Suprapubic skin (tissue), 4 donors: ENCODE measurements at regions not wholly inside any gene's neighbourhood (a gene's known extent, or its start where the extent isn't known, plus 50 kb on each side); places are given as distances from the start of the nearest gene placed in this dataset.

Experiments
- DNase-seq, 2 donors: peaks; one replicate each; pipeline ENCODE4 v3.0.0-alpha.2; 2019; ENCODE audit warnings: low spot score in 2 of 2
- H3K27ac ChIP-seq: fragments of 200-600 bp; sonication (generic); one replicate; pipeline ENCODE4 v1.5.1; 2019
- H3K27me3 ChIP-seq: fragments of 200-600 bp; sonication (generic); one replicate; pipeline ENCODE4 v1.5.1; 2019
- H3K36me3 ChIP-seq: fragments of 200-600 bp; sonication (generic); one replicate; pipeline ENCODE4 v1.5.1; 2019
- H3K4me1 ChIP-seq: fragments of 200-600 bp; sonication (generic); one replicate; pipeline ENCODE4 v1.5.1; 2019
- H3K4me3 ChIP-seq: fragments of 200-600 bp; sonication (generic); one replicate; pipeline ENCODE4 v1.5.1; 2019; ENCODE audit warnings: mild to moderate bottlenecking
- H3K9me3 ChIP-seq: fragments of 200-600 bp; sonication (generic); one replicate; pipeline ENCODE4 v1.5.1; 2019
- EP300 ChIP-seq: sonication (generic); formaldehyde crosslinking; IDR thresholded peaks from one replicate; pipeline ENCODE4 v1.6.1; 2017; ENCODE audit warnings: antibody characterized with exemption
- POLR2A ChIP-seq, 2 donors: fragments of 450-650 bp; IDR thresholded peaks; one replicate each; pipeline ENCODE4 v1.6.1; 2017; ENCODE audit warnings: antibody characterized with exemption in 2 of 2, mild to moderate bottlenecking in 2 of 2, moderate library complexity in 2 of 2
- POLR2AphosphoS5 ChIP-seq, 3 donors: sonication (generic); formaldehyde crosslinking; IDR thresholded peaks; one replicate each; pipeline ENCODE4 v1.6.1; 2017; ENCODE audit warnings: antibody characterized with exemption in 3 of 3
- WGBS: methylation state at CpG from one replicate; pipeline ENCODE4 v1.1.5; 2018; 5-methylcytosine and 5-hydroxymethylcytosine counted together
- TF ChIP-seq, protein P1 (sequence below), 2 donors: fragments of 200-600 bp in 1 of 2; fragments of 450-650 bp in 1 of 2; sonication (generic) in 1 of 2; IDR thresholded peaks; one replicate each; pipeline ENCODE4 v1.5.1; 2016 to 2019; ENCODE audit warnings: antibody characterized with exemption in 2 of 2, mild to moderate bottlenecking in 1 of 2, moderate library complexity in 1 of 2

DNA sequence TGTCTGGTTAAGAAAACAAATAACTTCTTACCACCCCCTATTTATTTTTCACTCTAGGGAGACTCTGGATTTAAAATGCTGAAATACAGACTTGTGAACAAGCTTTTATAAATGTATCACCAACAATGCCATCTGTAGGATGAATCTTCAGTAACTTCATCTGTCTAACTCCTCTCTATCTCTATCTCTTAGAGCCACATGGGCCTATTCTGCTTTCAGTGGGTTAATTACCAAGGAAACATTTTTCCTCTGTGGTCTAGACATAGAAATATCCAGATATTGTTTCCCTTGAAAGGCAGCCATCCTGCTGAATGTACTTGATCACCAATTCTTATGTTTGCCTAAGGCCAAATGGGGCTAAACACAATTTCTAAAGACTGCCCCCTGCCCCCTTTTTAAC, 167.6 kb upstream of the COL8A1 start:
- no peak overlapping the region for H3K27ac ChIP-seq
- no peaks in the 10 kb centered on the region for H3K36me3 ChIP-seq
- H3K4me3 ChIP-seq = no peak overlapping the region
- H3K27me3 ChIP-seq = no peaks in the 10 kb centered on the region
- no peak for TF ChIP-seq POLR2AphosphoS5 (IDR thresholded peaks at IDR 0.05)
- TF ChIP-seq, protein P1, sequence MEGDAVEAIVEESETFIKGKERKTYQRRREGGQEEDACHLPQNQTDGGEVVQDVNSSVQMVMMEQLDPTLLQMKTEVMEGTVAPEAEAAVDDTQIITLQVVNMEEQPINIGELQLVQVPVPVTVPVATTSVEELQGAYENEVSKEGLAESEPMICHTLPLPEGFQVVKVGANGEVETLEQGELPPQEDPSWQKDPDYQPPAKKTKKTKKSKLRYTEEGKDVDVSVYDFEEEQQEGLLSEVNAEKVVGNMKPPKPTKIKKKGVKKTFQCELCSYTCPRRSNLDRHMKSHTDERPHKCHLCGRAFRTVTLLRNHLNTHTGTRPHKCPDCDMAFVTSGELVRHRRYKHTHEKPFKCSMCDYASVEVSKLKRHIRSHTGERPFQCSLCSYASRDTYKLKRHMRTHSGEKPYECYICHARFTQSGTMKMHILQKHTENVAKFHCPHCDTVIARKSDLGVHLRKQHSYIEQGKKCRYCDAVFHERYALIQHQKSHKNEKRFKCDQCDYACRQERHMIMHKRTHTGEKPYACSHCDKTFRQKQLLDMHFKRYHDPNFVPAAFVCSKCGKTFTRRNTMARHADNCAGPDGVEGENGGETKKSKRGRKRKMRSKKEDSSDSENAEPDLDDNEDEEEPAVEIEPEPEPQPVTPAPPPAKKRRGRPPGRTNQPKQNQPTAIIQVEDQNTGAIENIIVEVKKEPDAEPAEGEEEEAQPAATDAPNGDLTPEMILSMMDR (IDR thresholded peaks at IDR 0.05) = no peak
- no peak for TF ChIP-seq POLR2A (IDR thresholded peaks at IDR 0.05)
- TF ChIP-seq EP300 = no peak
- no peaks in the 10 kb centered on the region for H3K4me1 ChIP-seq
- no peaks in the 10 kb centered on the region for H3K9me3 ChIP-seq
- DNase-seq = no peak

DNA sequence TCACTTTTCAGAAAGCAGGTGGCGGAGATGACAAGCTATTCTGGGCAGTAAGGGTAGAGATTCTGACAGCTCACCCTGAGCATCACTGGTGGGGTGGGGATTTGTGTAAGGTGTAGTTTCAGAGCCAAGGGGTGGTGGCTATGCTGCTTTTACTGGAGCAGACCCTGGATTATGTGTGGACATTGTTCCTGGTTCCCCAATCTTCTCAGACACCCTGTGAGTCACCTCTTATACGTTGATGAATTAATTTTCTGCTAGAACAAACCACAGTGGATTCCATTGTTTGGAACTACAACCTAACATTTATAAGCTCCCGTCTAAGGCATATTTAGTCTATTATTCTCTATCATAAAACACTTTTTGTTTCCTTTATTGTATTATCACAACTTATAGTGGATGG, 169.5 kb upstream of the COL8A1 start:
- 68% methylated on average over 3 of the region's 3 CpGs for WGBS
- Histone ChIP-seq H3K27me3 (no peaks in the 10 kb centered on the region), H3K4me3 (no peak overlapping the region)

DNA sequence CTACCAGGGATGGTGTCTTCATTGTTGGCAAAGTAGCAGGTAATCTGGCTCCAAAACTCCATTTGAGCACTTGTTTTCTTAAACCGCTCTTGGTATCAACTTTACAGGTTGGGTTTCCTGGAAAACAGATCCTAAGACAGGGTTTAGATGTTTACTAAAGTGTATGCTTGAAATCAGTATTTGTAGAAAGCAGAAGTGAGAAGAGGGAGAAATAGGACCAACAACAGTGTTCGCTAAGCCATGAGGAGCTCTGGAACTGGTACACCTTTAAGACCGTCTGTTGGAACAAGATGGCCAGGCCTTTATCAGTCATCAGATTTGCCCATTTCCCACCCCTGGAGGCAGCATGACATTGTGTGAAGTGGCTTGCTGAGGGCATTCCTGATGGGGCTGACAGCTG, 171.0 kb upstream of the COL8A1 start:
- Histone ChIP-seq H3K4me3 (no peak overlapping the region), H3K27me3 (no peaks in the 10 kb centered on the region), H3K36me3 (no peaks in the 10 kb centered on the region), H3K27ac (no peak overlapping the region), H3K9me3 (no peaks in the 10 kb centered on the region), H3K4me1 (no peaks in the 10 kb centered on the region)
- 95% methylated on average over 3 of the region's 3 CpGs for WGBS
- no peak for DNase-seq
- no peak for TF ChIP-seq POLR2AphosphoS5 (IDR thresholded peaks at IDR 0.05)
- TF ChIP-seq, protein P1 (IDR thresholded peaks at IDR 0.05) = no peak
- TF ChIP-seq EP300 = no peak
- no peak for TF ChIP-seq POLR2A (IDR thresholded peaks at IDR 0.05)

More for the DNA sequence above, 169.5 kb upstream of the COL8A1 start:
- TF ChIP-seq EP300 (no peak), POLR2AphosphoS5 (IDR thresholded peaks at IDR 0.05) (no peak), POLR2A (IDR thresholded peaks at IDR 0.05) (no peak)
- TF ChIP-seq, protein P1 (IDR thresholded peaks at IDR 0.05) = no peak
- no peaks in the 10 kb centered on the region for H3K4me1 ChIP-seq
- no peaks in the 10 kb centered on the region for H3K9me3 ChIP-seq
- no peak overlapping the region for H3K27ac ChIP-seq
- no peaks in the 10 kb centered on the region for H3K36me3 ChIP-seq
- no peak for DNase-seq

DNA sequence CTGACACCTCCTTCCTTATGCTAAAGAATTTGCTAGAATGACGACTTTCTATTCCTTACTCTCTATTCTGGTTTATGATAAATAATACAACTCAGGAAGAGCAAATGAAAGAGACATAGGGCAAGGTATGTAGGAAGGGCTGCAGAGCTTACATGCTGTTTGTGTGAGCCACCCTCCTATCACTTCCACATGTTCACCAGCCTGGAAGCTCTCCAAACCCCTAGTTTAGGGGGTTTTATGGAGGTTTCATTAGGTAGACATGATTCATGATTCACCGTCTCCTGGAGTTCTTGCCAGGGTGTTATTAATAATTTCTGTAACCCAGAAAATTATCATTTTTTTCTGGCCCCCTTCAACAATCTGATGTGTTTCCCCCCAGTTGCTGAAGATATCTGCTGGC, 172.1 kb upstream of the COL8A1 start:
- H3K4me1 ChIP-seq = no peaks in the 10 kb centered on the region
- 69% methylated on average over 2 of the region's 2 CpGs for WGBS
- H3K4me3 ChIP-seq = no peak overlapping the region
- no peaks in the 10 kb centered on the region for H3K9me3 ChIP-seq
- no peaks in the 10 kb centered on the region for H3K27me3 ChIP-seq
- TF ChIP-seq POLR2A (IDR thresholded peaks at IDR 0.05) (no peak), POLR2AphosphoS5 (IDR thresholded peaks at IDR 0.05) (no peak), EP300 (no peak)
- TF ChIP-seq, protein P1 (IDR thresholded peaks at IDR 0.05) = no peak
- no peaks in the 10 kb centered on the region for H3K36me3 ChIP-seq
- H3K27ac ChIP-seq = no peak overlapping the region
- no peak for DNase-seq

DNA sequence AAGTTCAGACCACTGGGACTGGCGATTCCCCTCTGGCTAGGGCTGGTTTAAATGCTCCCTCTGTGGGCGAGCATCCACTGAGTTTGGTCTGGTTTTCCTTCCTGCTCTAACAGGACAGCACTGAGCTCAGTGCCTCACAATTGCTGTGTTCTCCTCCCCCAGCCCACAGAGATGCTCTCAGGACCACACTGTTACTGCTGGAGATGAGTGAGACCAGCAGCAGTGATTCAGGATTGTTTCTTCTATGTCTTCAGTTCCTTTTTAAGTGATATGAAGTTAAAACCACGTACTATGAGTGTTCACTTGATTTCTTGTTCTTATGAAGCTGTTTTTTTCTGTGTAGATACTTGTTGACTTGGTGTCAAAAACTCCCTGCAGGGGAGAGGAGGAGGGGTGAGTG, 180.4 kb upstream of the COL8A1 start:
- no peak overlapping the region for H3K27ac ChIP-seq
- DNase-seq = no peak
- no peaks in the 10 kb centered on the region for H3K4me1 ChIP-seq
- H3K9me3 ChIP-seq = no peaks in the 10 kb centered on the region
- H3K36me3 ChIP-seq = no peaks in the 10 kb centered on the region
- no peaks in the 10 kb centered on the region for H3K27me3 ChIP-seq
- H3K4me3 ChIP-seq = no peak overlapping the region
- 84% methylated on average over 2 of the region's 3 CpGs for WGBS
- TF ChIP-seq, protein P1 (IDR thresholded peaks at IDR 0.05) = no peak
- TF ChIP-seq EP300 (no peak), POLR2AphosphoS5 (IDR thresholded peaks at IDR 0.05) (no peak), POLR2A (IDR thresholded peaks at IDR 0.05) (no peak)
